HK-2 (cell line): ENCODE measurements at regions not wholly inside any gene's neighbourhood (a gene's known extent, or its start where the extent isn't known, plus 50 kb on each side); places are given as distances from the start of the nearest gene placed in this dataset.

Experiments used
- DNase-seq: peaks from one replicate; pipeline ENCODE4 v3.0.0-alpha.2; 2018; ENCODE audit not compliant: unreplicated experiment

- no peak for DNase-seq
Measured at GRCh38 chr4:4740071-4740470, 119.4 kb upstream of the MSX1 start.

GRCh38 chr4:4735870-4736269 lies 123.6 kb upstream of the MSX1 start:
- DNase-seq: no peak

GRCh38 chr4:4735136-4735750 lies 124.2 kb upstream of the MSX1 start:
- DNase-seq: no peak

GRCh38 chr4:4734425-4734824 lies 125.0 kb upstream of the MSX1 start:
- no peak for DNase-seq

DNA sequence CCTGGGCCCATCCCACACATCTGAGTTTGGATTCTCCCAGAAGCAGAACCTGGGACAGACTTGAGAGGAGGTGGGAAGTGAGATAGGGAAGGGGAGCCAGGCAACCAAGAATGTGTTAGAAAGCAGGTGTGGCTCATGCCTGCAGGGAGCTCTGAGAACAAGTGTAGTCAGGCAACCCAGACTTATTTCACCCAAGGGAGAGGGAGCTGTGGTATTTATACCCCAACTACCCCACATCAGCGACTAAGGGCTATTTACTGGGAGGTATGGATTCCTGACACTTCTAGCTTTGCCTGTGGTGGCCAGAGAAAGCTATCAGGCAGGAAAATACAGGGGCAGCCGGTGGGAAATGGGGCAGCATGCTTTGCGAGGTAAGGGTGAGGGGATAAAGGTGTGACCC lies 125.8 kb upstream of the MSX1 start:
- no peak for DNase-seq

- DNase-seq: no peak
Measured at GRCh38 chr4:4730249-4730648, 129.2 kb upstream of the MSX1 start.

GRCh38 chr4:4729206-4729605 lies 130.3 kb upstream of the MSX1 start:
- no peak for DNase-seq

- DNase-seq: no peak
Measured at GRCh38 chr4:4727536-4727935, 131.9 kb upstream of the MSX1 start.

DNA sequence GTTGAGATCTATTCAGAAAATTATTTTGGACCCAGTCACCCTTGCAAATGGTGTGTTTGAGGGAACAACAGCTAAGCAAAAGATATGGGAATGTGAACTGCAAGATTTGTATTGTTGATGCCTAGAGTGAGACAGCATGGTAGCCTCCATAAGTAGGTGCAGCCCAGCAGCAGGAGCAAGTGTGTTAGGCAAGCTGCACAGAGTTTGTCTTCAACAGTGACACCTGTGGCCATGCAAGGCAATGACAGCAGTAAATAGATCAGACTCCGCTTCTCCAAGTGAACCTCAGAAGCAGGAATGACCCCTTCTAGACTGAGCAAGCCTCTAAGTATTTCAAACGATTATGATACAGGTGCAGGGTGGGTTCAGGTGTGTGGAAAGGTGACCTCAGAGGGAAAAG lies 133.4 kb upstream of the MSX1 start:
- peak; percentile 4 for DNase-seq

DNA sequence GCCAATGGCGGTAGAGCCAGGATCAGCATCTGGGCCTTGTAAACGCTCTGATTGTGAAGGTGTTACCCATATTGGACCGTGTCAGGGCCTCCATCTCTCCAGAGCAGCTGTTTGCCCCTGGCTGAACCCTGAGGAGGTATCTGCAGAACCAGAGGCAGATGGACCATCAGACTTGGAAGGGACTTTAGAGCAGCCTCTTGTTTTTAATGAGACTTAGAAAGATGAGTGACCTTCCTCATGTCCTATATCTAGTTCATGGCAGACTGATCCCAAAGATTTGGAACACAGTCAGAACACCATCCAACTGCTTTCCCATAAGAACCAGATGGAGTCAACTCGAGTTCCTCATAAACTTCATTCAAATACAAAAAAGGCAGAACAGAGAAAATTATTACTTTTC lies 135.1 kb upstream of the MSX1 start:
- no peak for DNase-seq

DNA sequence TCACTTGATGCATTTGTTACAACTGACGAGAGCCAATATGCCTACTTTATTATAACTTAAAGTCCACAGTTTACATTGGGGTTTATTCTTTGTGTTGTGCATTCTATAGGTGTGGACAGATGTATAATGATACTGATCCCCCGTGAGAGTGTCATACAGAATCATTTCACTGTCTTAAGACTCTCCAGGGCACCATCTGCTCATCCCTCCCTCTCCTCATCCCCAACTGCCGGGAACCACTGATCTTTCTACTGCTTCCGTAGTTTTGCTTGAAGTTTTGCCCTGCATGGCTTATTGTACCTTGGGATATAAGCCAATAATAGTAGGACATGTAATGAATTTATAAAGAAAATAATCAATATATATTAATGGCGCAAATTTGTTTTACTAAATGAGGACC lies 137.8 kb upstream of the MSX1 start:
- no peak for DNase-seq

GRCh38 chr4:4720646-4721045 lies 138.8 kb upstream of the MSX1 start:
- no peak for DNase-seq

GRCh38 chr4:4719436-4719835 lies 140.0 kb upstream of the MSX1 start:
- DNase-seq: no peak

- DNase-seq: peak; percentile 14
Measured at GRCh38 chr4:4717692-4718091, 141.8 kb upstream of the MSX1 start.

- DNase-seq: no peak
Measured at GRCh38 chr4:4714331-4714730, 145.1 kb upstream of the MSX1 start.

DNA sequence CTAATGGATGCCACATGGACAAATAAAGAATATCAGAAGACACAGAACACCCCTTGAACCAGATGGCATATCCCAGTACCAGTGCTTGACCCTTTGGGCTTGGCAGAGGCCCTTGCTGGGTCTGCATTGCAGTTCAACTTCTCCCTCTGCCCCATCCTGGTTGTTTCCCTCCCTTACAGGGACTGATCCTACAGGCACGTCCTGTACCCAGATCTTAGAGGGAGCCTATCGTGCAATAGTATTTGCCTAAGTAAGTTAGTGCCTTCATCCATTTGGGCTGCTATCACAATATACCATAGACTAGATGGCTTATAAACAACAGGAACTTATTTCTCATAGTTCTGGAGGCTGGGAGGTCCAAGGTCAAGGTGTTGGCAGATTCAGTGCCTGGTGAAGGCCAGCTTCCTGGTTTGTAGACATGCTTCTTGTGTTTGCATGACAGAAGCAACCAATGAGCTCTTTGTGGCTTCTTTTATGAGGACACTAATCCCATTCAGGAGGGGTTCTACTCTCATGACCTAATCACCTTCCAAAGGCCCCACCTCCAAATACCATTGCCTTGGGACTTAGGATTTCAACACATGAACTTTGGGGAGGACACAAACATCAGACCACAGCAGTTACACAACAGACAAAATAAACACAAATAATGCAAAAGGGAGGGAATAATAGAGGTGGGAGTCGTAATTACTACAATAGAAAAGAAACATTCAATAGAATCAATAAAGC lies 146.5 kb upstream of the MSX1 start:
- DNase-seq: no peak

DNA sequence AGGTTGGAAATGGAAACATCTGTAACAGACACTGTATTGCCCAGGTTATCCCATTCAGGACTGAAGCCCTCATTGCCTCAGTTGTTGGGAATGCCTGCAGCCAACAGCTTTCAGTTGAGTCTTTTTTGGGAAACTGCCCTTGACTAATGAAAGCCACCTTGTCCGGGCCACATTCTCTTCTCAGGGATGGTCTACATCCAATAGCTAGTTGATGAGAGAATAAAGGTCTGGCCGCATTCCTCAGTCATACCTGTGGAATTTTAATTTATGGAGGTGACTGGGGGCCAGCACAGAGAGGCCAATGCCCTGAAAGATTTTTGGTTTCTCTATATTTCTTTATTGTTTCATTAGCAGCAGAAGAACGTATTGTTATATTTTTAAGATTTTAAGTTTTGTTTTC lies 147.6 kb upstream of the MSX1 start:
- DNase-seq: no peak

- DNase-seq: no peak
Measured at GRCh38 chr4:4709736-4710135, 149.7 kb upstream of the MSX1 start.

GRCh38 chr4:4704267-4704666 lies 155.2 kb upstream of the MSX1 start:
- DNase-seq: no peak

- no peak for DNase-seq
Measured at GRCh38 chr4:4697584-4697983, 155.7 kb upstream of the STX18 start.

DNA sequence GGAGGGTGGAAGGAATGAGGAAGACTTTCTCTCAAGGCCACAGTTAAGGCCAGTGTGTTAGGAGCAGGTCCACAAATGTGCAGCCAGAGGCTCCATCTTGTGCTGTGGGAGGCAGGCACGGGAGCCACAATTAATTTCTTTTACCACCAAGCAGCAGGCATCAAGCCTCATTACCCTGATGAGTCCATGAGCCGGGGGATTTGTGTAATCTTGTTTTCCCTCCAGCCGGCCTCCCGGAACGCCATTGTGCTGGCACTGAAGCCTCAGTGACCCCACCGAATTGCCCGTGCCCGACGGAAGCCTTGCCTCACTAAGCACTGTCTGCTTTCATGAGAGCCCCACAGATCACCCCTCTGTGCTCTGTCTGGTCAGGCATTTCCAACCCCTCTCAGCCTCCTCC lies 154.7 kb upstream of the STX18 start:
- no peak for DNase-seq

DNA sequence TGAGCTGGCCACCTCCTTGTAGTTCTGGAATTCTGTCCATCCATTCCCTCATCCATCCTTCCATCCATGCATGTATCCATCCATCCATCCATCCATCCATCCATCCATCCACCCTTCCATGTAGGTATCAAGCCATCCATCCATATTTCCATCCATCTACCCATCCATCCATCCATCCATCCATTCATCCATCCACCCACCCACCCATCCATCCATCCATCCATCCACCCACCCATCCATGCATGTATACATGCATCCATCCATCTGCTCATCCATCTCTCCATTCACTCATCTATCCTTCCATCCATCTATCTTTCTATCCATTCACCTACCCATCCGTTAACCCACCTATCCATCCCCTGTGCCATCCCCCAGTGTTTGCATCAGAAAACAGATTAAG lies 153.6 kb upstream of the STX18 start:
- no peak for DNase-seq

DNA sequence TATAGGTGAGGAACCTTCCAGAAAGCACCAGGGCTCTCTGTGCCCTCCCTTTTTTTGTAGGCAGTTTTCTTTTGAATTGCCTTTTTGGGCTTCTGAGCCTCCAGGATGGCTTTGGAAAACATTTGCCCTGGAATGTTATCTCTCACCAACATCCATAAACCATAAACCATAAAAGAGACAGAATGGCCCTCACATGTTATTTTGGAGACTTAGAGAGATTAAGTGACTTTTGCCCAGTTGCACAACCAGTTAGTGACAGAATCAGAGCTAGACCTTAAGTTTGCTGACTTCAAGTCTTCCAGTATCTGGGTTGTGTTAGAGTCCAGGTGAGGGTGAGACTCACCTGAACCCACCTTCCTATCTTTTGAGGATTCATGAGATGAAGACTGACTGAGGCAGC lies 153.0 kb upstream of the STX18 start:
- DNase-seq: no peak

DNA sequence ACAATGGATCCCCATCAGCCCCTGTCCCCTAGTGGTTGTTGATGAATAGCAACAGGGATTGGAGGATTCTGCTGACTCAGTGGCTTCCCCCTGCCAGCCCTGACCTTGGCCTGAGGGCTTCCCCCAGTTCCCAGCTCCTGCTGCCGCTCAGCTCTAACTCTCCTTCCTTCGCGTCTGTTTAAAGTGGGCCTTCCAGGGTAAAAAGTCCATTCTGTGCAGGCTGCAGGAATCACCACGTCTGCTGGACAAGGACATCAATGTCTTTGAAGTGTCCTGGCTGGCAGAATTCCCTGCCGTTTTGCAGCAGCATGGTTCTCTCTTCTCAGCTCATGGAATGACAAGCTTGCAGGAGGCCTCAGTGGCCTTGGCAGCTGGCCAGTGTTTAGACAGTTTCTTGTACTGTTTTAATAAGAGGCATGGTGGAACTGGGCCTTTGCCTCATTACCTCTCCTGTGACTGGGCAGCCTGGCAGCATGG lies 152.5 kb upstream of the STX18 start:
- DNase-seq: no peak
